ENCODE measurements at regions not wholly inside any gene's neighbourhood (a gene's known extent, or its start where the extent isn't known, plus 50 kb on each side); places are given as distances from the start of the nearest gene placed in this dataset.

- no peak for DNase-seq (ENCODE audit: extremely low read depth, low read depth)
- no peak for TF ChIP-seq CTCF (IDR thresholded peaks at IDR 0.05; ENCODE audit: low read depth, low read length)
Observed at GRCh38 chr11:135033540-135033939, 621.5 kb upstream of the B3GAT1 start.

GRCh38 chr11:135031205-135031989, 619.4 kb upstream of the B3GAT1 start:
- no peak for DNase-seq (ENCODE audit: extremely low read depth, low read depth)
- no peak for TF ChIP-seq CTCF (IDR thresholded peaks at IDR 0.05; ENCODE audit: low read depth, low read length)

- no peak for DNase-seq (ENCODE audit: extremely low read depth, low read depth)
- TF ChIP-seq CTCF (IDR thresholded peaks at IDR 0.05; ENCODE audit: low read depth, low read length): no peak
Observed at GRCh38 chr11:135027461-135027860, 615.4 kb upstream of the B3GAT1 start.

- DNase-seq (ENCODE audit: extremely low read depth, low read depth): no peak
- TF ChIP-seq CTCF (IDR thresholded peaks at IDR 0.05; ENCODE audit: low read depth, low read length): no peak
Observed at GRCh38 chr11:135023499-135023898, 611.5 kb upstream of the B3GAT1 start.

- no peak for DNase-seq (ENCODE audit: extremely low read depth, low read depth)
- no peak for TF ChIP-seq CTCF (IDR thresholded peaks at IDR 0.05; ENCODE audit: low read depth, low read length)
Observed at GRCh38 chr11:135022454-135022853, 610.4 kb upstream of the B3GAT1 start.

GRCh38 chr11:135019899-135020298, 607.9 kb upstream of the B3GAT1 start:
- no peak for DNase-seq (ENCODE audit: extremely low read depth, low read depth)
- TF ChIP-seq CTCF (IDR thresholded peaks at IDR 0.05; ENCODE audit: low read depth, low read length): no peak

GRCh38 chr11:135019343-135019871, 607.4 kb upstream of the B3GAT1 start:
- DNase-seq (ENCODE audit: extremely low read depth, low read depth): no peak
- no peak for TF ChIP-seq CTCF (IDR thresholded peaks at IDR 0.05; ENCODE audit: low read depth, low read length)
